Mesenchymal stem cell (in vitro differentiated cells and primary cell): ENCODE measurements at regions not wholly inside any gene's neighbourhood (a gene's known extent, or its start where the extent isn't known, plus 50 kb on each side); places are given as distances from the start of the nearest gene placed in this dataset.

ENCODE experiments used
- DNase-seq: peaks from one replicate; pipeline ENCODE4 v3.0.0-alpha.2; 2013
- H2AFZ ChIP-seq: one replicate; pipeline ENCODE4 v1.6.1; 2013; ENCODE audit warnings: low read depth, mild to moderate bottlenecking, control low read depth, inconsistent platforms, low read length, moderate library complexity
- H2AK5ac ChIP-seq: 2 replicates; pipeline ENCODE4 v1.6.1; 2013; ENCODE audit warnings: low read length, moderate library complexity, mild to moderate bottlenecking, inconsistent platforms; ENCODE audit not compliant: severe bottlenecking
- H2BK120ac ChIP-seq: one replicate; pipeline ENCODE4 v1.6.1; 2013; ENCODE audit warnings: low read depth, mild to moderate bottlenecking, inconsistent platforms, low read length, moderate library complexity
- H2BK12ac ChIP-seq, 2 experiments: one replicate each; pipeline ENCODE4 v1.6.1; 2013; ENCODE audit warnings: inconsistent platforms in 2 of 2, low read length in 2 of 2, mild to moderate bottlenecking in 2 of 2, moderate library complexity in 2 of 2, control low read depth in 1 of 2
- H2BK15ac ChIP-seq: one replicate; pipeline ENCODE4 v1.6.1; 2013; ENCODE audit warnings: mild to moderate bottlenecking, low read depth, inconsistent platforms; ENCODE audit not compliant: poor library complexity, severe bottlenecking
- H2BK5ac ChIP-seq: 2 replicates; pipeline ENCODE4 v1.6.1; 2013; ENCODE audit warnings: low read depth, mild to moderate bottlenecking, low read length, control low read depth, inconsistent platforms; ENCODE audit not compliant: poor library complexity, severe bottlenecking
- H3K14ac ChIP-seq, 2 experiments: one replicate each; pipeline ENCODE4 v1.6.1; 2013; ENCODE audit warnings: inconsistent platforms in 2 of 2, low read length in 2 of 2, control low read depth in 1 of 2, mild to moderate bottlenecking in 1 of 2, moderate library complexity in 1 of 2
- H3K18ac ChIP-seq, 2 experiments: one replicate each; pipeline ENCODE4 v1.6.1; 2013; ENCODE audit warnings: inconsistent platforms in 2 of 2, low read length in 2 of 2, control low read depth in 1 of 2, low read depth in 1 of 2, mild to moderate bottlenecking in 1 of 2
- H3K23ac ChIP-seq, 2 experiments: one replicate each; pipeline ENCODE4 v1.6.1; 2013; ENCODE audit warnings: inconsistent platforms in 2 of 2, low read length in 2 of 2, mild to moderate bottlenecking in 2 of 2, moderate library complexity in 2 of 2, control low read depth in 1 of 2
- H3K27ac ChIP-seq: 2 replicates; pipeline ENCODE4 v1.5.1; 2013; ENCODE audit warnings: mild to moderate bottlenecking, moderate library complexity, low read length, control low read depth, inconsistent platforms; ENCODE audit not compliant: poor library complexity, severe bottlenecking
- H3K27me3 ChIP-seq, 2 experiments: 2 replicates each; pipeline versions ENCODE4 v1.6.1 to v1.7.0; 2013; ENCODE audit warnings: low read length in 2 of 2, mild to moderate bottlenecking in 2 of 2, moderate library complexity in 2 of 2, control low read depth in 1 of 2, inconsistent platforms in 1 of 2; ENCODE audit not compliant: control insufficient read depth in 1 of 2, insufficient read depth in 1 of 2
- H3K36me3 ChIP-seq, 2 experiments: 2 replicates each; pipeline versions ENCODE4 v1.6.1 to v1.7.0; 2013; ENCODE audit warnings: low read length in 2 of 2, control low read depth in 1 of 2, inconsistent platforms in 1 of 2, low read depth in 1 of 2, mild to moderate bottlenecking in 1 of 2; ENCODE audit not compliant: insufficient read depth in 2 of 2, control insufficient read depth in 1 of 2
- H3K4ac ChIP-seq, 2 experiments: one replicate each; pipeline ENCODE4 v1.6.1; 2013; ENCODE audit warnings: inconsistent platforms in 2 of 2, low read length in 2 of 2, mild to moderate bottlenecking in 2 of 2, moderate library complexity in 2 of 2, control low read depth in 1 of 2, low read depth in 1 of 2
- H3K4me1 ChIP-seq: 2 replicates; pipeline ENCODE4 v1.6.1; 2013; ENCODE audit warnings: low read depth, low read length, control low read depth; ENCODE audit not compliant: control insufficient read depth, insufficient read depth
- H3K4me2 ChIP-seq: 2 replicates; pipeline ENCODE4 v1.6.1; 2013; ENCODE audit warnings: low read length, mild to moderate bottlenecking, inconsistent platforms; ENCODE audit not compliant: poor library complexity, severe bottlenecking
- H3K4me3 ChIP-seq, 2 experiments: 2 replicates each; pipeline versions ENCODE4 v1.5.1 to v1.7.0; 2013; ENCODE audit warnings: low read length in 2 of 2, mild to moderate bottlenecking in 2 of 2, control low read depth in 1 of 2, low read depth in 1 of 2; ENCODE audit not compliant: insufficient read depth in 1 of 2
- H3K79me1 ChIP-seq: replicated peaks from 2 replicates; pipeline ENCODE4 v1.6.1; 2013; ENCODE audit warnings: mild to moderate bottlenecking, control low read depth, low read length, inconsistent platforms; ENCODE audit not compliant: poor library complexity, severe bottlenecking
- H3K9ac ChIP-seq: 2 replicates; pipeline ENCODE4 v1.7.0; 2013; ENCODE audit warnings: mild to moderate bottlenecking, low read length, moderate library complexity
- H3K9me3 ChIP-seq: 2 replicates; pipeline ENCODE4 v1.7.0; 2013; ENCODE audit warnings: mild to moderate bottlenecking, low read length; ENCODE audit not compliant: control insufficient read depth
- H4K8ac ChIP-seq: one replicate; pipeline ENCODE4 v1.6.1; 2013; ENCODE audit warnings: inconsistent platforms, mild to moderate bottlenecking, low read length, moderate library complexity
- H4K91ac ChIP-seq: one replicate; pipeline ENCODE4 v1.6.1; 2013; ENCODE audit warnings: mild to moderate bottlenecking, low read length, inconsistent platforms
- WGBS: methylation state at CpG from one replicate; pipeline ENCODE4 v1.1.7; 2013; ENCODE audit warnings: mixed read lengths; 5-methylcytosine and 5-hydroxymethylcytosine counted together

- no peaks in the 10 kb centered on the region for H3K79me1 ChIP-seq
- H3K4ac ChIP-seq = no peak overlapping the region
- no peak overlapping the region for H2AK5ac ChIP-seq
- DNase-seq = peak; percentile 20
- no peak overlapping the region for H3K18ac ChIP-seq
- no peak overlapping the region for H3K27ac ChIP-seq
- no peaks in the 10 kb centered on the region for H3K36me3 ChIP-seq
- no peak overlapping the region for H3K9ac ChIP-seq
- H3K23ac ChIP-seq = no peak overlapping the region
- no peaks in the 10 kb centered on the region for H3K9me3 ChIP-seq
- no peaks in the 10 kb centered on the region for H3K27me3 ChIP-seq
- no peak overlapping the region for H2BK12ac ChIP-seq
- no peak overlapping the region for H2AFZ ChIP-seq
- no peak overlapping the region for H2BK5ac ChIP-seq
- no peaks in the 10 kb centered on the region for H3K4me1 ChIP-seq
- H3K14ac ChIP-seq = no peak overlapping the region
- H3K4me3 ChIP-seq = no peak overlapping the region
- no peak overlapping the region for H4K8ac ChIP-seq
- H4K91ac ChIP-seq = no peak overlapping the region
- 49% methylated on average over 1 of the region's 1 CpG for WGBS
- no peak overlapping the region for H2BK120ac ChIP-seq
- no peak overlapping the region for H2BK15ac ChIP-seq
- no peak overlapping the region for H3K4me2 ChIP-seq
These were observed 446.6 kb upstream of the GRIA1 start for GRCh38 chr5:153043886-153044285.

- Histone ChIP-seq H3K79me1 (no peaks in the 10 kb centered on the region), H4K91ac (no peak overlapping the region), H3K14ac (no peak overlapping the region), H3K36me3 (no peaks in the 10 kb centered on the region), H3K4me3 (no peak overlapping the region), H2BK12ac (no peak overlapping the region), H3K4me2 (no peak overlapping the region), H3K4ac (no peak overlapping the region), H2BK15ac (no peak overlapping the region), H3K9me3 (no peaks in the 10 kb centered on the region), H3K27ac (no peak overlapping the region), H2BK120ac (no peak overlapping the region), H2BK5ac (no peak overlapping the region), H3K4me1 (no peaks in the 10 kb centered on the region), H3K23ac (no peak overlapping the region), H3K18ac (no peak overlapping the region), H2AFZ (no peak overlapping the region), H2AK5ac (no peak overlapping the region), H4K8ac (no peak overlapping the region), H3K27me3 (no peaks in the 10 kb centered on the region), H3K9ac (no peak overlapping the region)
- no CpG with 5 or more reads among the region's 1 CpG for WGBS
- no peak for DNase-seq
These were observed 439.8 kb upstream of the GRIA1 start for GRCh38 chr5:153050496-153051179.

- H3K9ac ChIP-seq = no peak overlapping the region
- DNase-seq = no peak
- no peak overlapping the region for H2BK5ac ChIP-seq
- no peak overlapping the region for H2BK120ac ChIP-seq
- H3K4me3 ChIP-seq = no peak overlapping the region
- H3K9me3 ChIP-seq = no peaks in the 10 kb centered on the region
- H2BK12ac ChIP-seq = no peak overlapping the region
- no peak overlapping the region for H3K4ac ChIP-seq
- H4K8ac ChIP-seq = no peak overlapping the region
- H2AFZ ChIP-seq = no peak overlapping the region
- H2BK15ac ChIP-seq = no peak overlapping the region
- no peaks in the 10 kb centered on the region for H3K27me3 ChIP-seq
- no peaks in the 10 kb centered on the region for H3K4me1 ChIP-seq
- H3K79me1 ChIP-seq = no peaks in the 10 kb centered on the region
- H3K23ac ChIP-seq = no peak overlapping the region
- no peak overlapping the region for H3K14ac ChIP-seq
- H2AK5ac ChIP-seq = no peak overlapping the region
- no peaks in the 10 kb centered on the region for H3K36me3 ChIP-seq
- no peak overlapping the region for H4K91ac ChIP-seq
- H3K4me2 ChIP-seq = no peak overlapping the region
- H3K18ac ChIP-seq = no peak overlapping the region
- no peak overlapping the region for H3K27ac ChIP-seq
These were observed 424.2 kb upstream of the GRIA1 start for GRCh38 chr5:153066281-153066680.

- Histone ChIP-seq H3K27ac (no peak overlapping the region), H3K4me3 (no peak overlapping the region), H2AFZ (no peak overlapping the region), H4K91ac (no peak overlapping the region), H3K18ac (no peak overlapping the region), H2BK15ac (no peak overlapping the region), H3K4me2 (no peak overlapping the region), H2BK5ac (no peak overlapping the region), H3K36me3 (no peaks in the 10 kb centered on the region), H2BK12ac (no peak overlapping the region), H3K9ac (no peak overlapping the region), H4K8ac (no peak overlapping the region), H2BK120ac (no peak overlapping the region), H3K23ac (no peak overlapping the region), H3K27me3 (no peaks in the 10 kb centered on the region), H3K4ac (no peak overlapping the region), H3K79me1 (no peaks in the 10 kb centered on the region), H3K14ac (no peak overlapping the region), H2AK5ac (no peak overlapping the region), H3K4me1 (no peaks in the 10 kb centered on the region), H3K9me3 (no peaks in the 10 kb centered on the region)
- WGBS = 55% methylated on average over 1 of the region's 1 CpG
- no peak for DNase-seq
These were observed 422.6 kb upstream of the GRIA1 start for GRCh38 chr5:153067869-153068268.
